HepG2 (cell line): ENCODE measurements at regions not wholly inside any gene's neighbourhood (a gene's known extent, or its start where the extent isn't known, plus 50 kb on each side); places are given as distances from the start of the nearest gene placed in this dataset.
A peak's percentile ranks its signal among the peaks of the same experiment; 100 is the strongest.

ENCODE experiments used
- ATM ChIP-seq: fragments of 450-650 bp; IDR thresholded peaks from 2 replicates; pipeline ENCODE4 v1.7.1; 2017; ENCODE audit warnings: mild to moderate bottlenecking, borderline replicate concordance
- CTCF ChIP-seq: sonication (generic); formaldehyde crosslinking; IDR thresholded peaks from 2 replicates; pipeline ENCODE4 v1.5.0; 2020; ENCODE audit warnings: mild to moderate bottlenecking, missing genetic modification reagents, moderate library complexity
- EZH2 ChIP-seq: conservative IDR thresholded peaks from 2 replicates; pipeline ENCODE4 v1.6.1; 2012; ENCODE audit warnings: mild to moderate bottlenecking, low read depth, low read length, moderate library complexity
- HOXA3 ChIP-seq: sonication (generic); formaldehyde crosslinking; IDR thresholded peaks from 2 replicates; pipeline ENCODE4 v1.5.0; 2020; ENCODE audit warnings: missing genetic modification reagents
- MAF1 ChIP-seq: sonication (generic); formaldehyde crosslinking; IDR thresholded peaks from 2 replicates; pipeline ENCODE4 v1.5.0; 2020; ENCODE audit warnings: missing genetic modification reagents, borderline replicate concordance
- THYN1 ChIP-seq: sonication (generic); formaldehyde crosslinking; IDR thresholded peaks from 2 replicates; pipeline ENCODE4 v1.8.1; 2023; ENCODE audit warnings: low read depth, mild to moderate bottlenecking, moderate library complexity, missing genetic modification reagents, borderline replicate concordance
- TP53 ChIP-seq: sonication (generic); formaldehyde crosslinking; conservative IDR thresholded peaks from 2 replicates; pipeline ENCODE4 v1.4.0; 2020; ENCODE audit warnings: missing genetic modification reagents
- ZBTB39 ChIP-seq: sonication (generic); formaldehyde crosslinking; IDR thresholded peaks from 2 replicates; pipeline ENCODE4 v1.5.0; 2020; ENCODE audit warnings: missing genetic modification reagents
- ZNF317 ChIP-seq: sonication (generic); formaldehyde crosslinking; IDR thresholded peaks from 2 replicates; pipeline ENCODE4 v1.5.0; 2020; ENCODE audit warnings: mild to moderate bottlenecking, missing genetic modification reagents
- ZNF556 ChIP-seq: sonication (generic); formaldehyde crosslinking; IDR thresholded peaks from 2 replicates; pipeline ENCODE4 v1.4.0; 2020; ENCODE audit warnings: mild to moderate bottlenecking, missing genetic modification reagents, borderline replicate concordance
- ZNF570 ChIP-seq: sonication (generic); formaldehyde crosslinking; IDR thresholded peaks from 2 replicates; pipeline ENCODE4 v1.4.0; 2020; ENCODE audit warnings: mild to moderate bottlenecking, missing genetic modification reagents, borderline replicate concordance
- ZNF746 ChIP-seq: sonication (generic); formaldehyde crosslinking; IDR thresholded peaks from 2 replicates; pipeline ENCODE4 v1.8.0; 2022; ENCODE audit warnings: mild to moderate bottlenecking, missing genetic modification reagents
- ZNF800 ChIP-seq: sonication (generic); formaldehyde crosslinking; IDR thresholded peaks from 2 replicates; pipeline ENCODE4 v1.4.0; 2020; ENCODE audit warnings: missing genetic modification reagents
- ZSCAN20 ChIP-seq: sonication (generic); formaldehyde crosslinking; IDR thresholded peaks from 2 replicates; pipeline ENCODE4 v1.4.0; 2020; ENCODE audit warnings: missing genetic modification reagents, mild to moderate bottlenecking, borderline replicate concordance
- TF ChIP-seq, protein P1 (sequence below): sonication (generic); formaldehyde crosslinking; IDR thresholded peaks from 2 replicates; pipeline ENCODE4 v1.9.0; 2021; ENCODE audit warnings: missing genetic modification reagents, borderline replicate concordance
- TF ChIP-seq, protein P2 (sequence below): sonication (generic); formaldehyde crosslinking; IDR thresholded peaks from 2 replicates; pipeline ENCODE4 v1.5.0; 2020; ENCODE audit warnings: missing genetic modification reagents

DNA sequence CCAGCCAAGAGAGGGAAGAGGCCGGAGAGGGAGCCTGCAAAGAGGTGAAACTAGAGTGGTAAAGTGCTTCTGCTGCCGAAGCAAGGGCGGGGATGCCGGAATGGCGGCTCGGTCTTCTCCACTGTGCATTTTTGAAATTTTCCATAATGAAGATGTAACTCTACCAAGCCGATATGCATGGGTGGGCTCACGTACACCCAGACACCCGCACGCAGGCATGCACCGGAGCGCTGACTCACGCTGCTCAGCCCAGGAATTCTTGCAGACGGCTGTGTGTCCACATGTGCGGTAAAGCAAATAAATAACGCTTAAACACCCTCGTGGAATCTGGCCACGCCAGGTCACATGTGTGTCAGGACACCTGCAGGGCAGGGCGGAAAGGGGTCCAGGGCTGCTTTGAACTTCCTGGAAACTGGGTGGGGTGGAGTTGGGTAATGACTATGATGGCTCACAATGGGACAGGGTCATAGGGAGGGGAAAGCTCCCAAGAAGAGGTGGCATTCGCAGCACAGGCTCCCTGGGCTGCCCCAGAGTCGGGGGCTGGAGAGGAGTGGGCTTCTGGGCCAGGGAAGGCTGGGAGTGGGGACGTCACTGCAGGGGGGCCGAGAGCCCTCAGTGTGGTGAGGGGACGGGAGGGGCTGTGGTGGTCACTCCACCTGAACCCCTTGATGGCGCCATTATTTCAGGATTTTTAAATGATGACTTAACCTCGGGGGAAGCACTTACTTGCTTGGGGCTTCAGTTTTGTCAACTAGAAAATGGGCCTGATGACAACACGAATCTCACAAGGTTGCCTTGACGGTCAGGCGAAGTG is 265.5 kb downstream of the PARN start (continued):
- TF ChIP-seq, protein P1, sequence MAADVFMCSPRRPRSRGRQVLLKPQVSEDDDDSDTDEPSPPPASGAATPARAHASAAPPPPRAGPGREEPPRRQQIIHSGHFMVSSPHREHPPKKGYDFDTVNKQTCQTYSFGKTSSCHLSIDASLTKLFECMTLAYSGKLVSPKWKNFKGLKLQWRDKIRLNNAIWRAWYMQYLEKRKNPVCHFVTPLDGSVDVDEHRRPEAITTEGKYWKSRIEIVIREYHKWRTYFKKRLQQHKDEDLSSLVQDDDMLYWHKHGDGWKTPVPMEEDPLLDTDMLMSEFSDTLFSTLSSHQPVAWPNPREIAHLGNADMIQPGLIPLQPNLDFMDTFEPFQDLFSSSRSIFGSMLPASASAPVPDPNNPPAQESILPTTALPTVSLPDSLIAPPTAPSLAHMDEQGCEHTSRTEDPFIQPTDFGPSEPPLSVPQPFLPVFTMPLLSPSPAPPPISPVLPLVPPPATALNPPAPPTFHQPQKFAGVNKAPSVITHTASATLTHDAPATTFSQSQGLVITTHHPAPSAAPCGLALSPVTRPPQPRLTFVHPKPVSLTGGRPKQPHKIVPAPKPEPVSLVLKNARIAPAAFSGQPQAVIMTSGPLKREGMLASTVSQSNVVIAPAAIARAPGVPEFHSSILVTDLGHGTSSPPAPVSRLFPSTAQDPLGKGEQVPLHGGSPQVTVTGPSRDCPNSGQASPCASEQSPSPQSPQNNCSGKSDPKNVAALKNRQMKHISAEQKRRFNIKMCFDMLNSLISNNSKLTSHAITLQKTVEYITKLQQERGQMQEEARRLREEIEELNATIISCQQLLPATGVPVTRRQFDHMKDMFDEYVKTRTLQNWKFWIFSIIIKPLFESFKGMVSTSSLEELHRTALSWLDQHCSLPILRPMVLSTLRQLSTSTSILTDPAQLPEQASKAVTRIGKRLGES (CRISPR knock-in tag): no peak
- TF ChIP-seq MAF1 (no peak), ZSCAN20 (CRISPR knock-in tag) (no peak), TP53 (CRISPR knock-in tag) (no peak), ZNF570 (CRISPR knock-in tag) (no peak), HOXA3 (CRISPR knock-in tag) (peak; percentile 95), ZNF746 (CRISPR knock-in tag) (peak; percentile 90), THYN1 (no peak), ATM (no peak), ZBTB39 (0 out of 2 replicates have a peak, but pooled peaks have one; percentile 60), CTCF (CRISPR knock-in tag) (peak; percentile 71), EZH2 (no peak), ZNF556 (CRISPR knock-in tag) (peak; percentile 98), ZNF317 (CRISPR knock-in tag) (peak; percentile 91), ZNF800 (CRISPR knock-in tag) (no peak; the same call in 1 of the 2 replicates)
- TF ChIP-seq, protein P2, sequence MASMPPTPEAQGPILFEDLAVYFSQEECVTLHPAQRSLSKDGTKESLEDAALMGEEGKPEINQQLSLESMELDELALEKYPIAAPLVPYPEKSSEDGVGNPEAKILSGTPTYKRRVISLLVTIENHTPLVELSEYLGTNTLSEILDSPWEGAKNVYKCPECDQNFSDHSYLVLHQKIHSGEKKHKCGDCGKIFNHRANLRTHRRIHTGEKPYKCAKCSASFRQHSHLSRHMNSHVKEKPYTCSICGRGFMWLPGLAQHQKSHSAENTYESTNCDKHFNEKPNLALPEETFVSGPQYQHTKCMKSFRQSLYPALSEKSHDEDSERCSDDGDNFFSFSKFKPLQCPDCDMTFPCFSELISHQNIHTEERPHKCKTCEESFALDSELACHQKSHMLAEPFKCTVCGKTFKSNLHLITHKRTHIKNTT: no peak
